ENCODE measurements at regions not wholly inside any gene's neighbourhood (a gene's known extent, or its start where the extent isn't known, plus 50 kb on each side); places are given as distances from the start of the nearest gene placed in this dataset.
"Not testable (repeated sequence)": the region's sequence is repeated elsewhere in the genome, so short reads cannot be mapped to it uniquely, and the experiment has no call there.

DNA sequence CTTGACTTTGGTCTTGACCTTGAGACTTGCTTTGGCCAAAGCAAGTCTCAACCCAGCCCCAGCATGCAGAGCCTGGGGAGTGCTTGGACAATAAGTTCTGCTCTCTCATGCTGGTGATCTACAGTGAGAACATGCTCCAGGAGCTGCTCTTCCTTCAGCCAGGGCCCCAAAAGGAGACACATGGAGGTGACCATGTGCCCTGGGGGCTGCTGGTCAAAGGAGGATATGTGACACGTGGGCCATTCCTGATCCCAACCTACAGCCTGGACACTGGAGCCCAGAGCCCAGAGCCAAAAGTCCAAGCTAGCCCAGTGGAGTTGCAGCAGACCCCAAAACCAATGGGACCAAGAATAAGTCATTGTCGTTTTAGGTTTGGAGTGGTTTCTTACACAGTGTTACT is 78.2 kb upstream of the CHST15 start:
- CTCF ChIA-PET: no interaction called here
- no peak for ATAC-seq
- POLR2A ChIA-PET: no interaction called here

GRCh38 chr10:124170631-124171030 is 77.2 kb upstream of the CHST15 start:
- ATAC-seq (no peak), DNase-seq (no peak)
- H3K27ac Mint-ChIP-seq: no peak overlapping the region
- H3K9me3 Mint-ChIP-seq (ENCODE audit: insufficient read depth): no peaks in the 10 kb centered on the region
- no peaks in the 10 kb centered on the region for H3K27me3 Mint-ChIP-seq (ENCODE audit: low read depth)
- CTCF ChIA-PET: interaction anchor here (0.7 kb wide), 1 partner anchor 175 kb away, joined by 3 read pairs; no protein-coding TSS in a partner anchor
- POLR2A ChIA-PET: no interaction called here
- H3K36me3 Mint-ChIP-seq (ENCODE audit: low read depth): no peaks in the 10 kb centered on the region
- no peak overlapping the region for H3K4me3 Mint-ChIP-seq
- H3K4me1 Mint-ChIP-seq (ENCODE audit: low read depth): peaks cover 5% of the 10 kb centered on the region

More for the DNA sequence above, 78.2 kb upstream of the CHST15 start:
- DNase-seq: no peak
- Mint-ChIP-seq H3K4me1 (ENCODE audit: low read depth) (peaks cover 15% of the 10 kb centered on the region), H3K4me3 (no peak overlapping the region), H3K27me3 (ENCODE audit: low read depth) (peaks cover 2% of the 10 kb centered on the region), H3K36me3 (ENCODE audit: low read depth) (no peaks in the 10 kb centered on the region), H3K9me3 (ENCODE audit: insufficient read depth) (no peaks in the 10 kb centered on the region), H3K27ac (no peak overlapping the region)

DNA sequence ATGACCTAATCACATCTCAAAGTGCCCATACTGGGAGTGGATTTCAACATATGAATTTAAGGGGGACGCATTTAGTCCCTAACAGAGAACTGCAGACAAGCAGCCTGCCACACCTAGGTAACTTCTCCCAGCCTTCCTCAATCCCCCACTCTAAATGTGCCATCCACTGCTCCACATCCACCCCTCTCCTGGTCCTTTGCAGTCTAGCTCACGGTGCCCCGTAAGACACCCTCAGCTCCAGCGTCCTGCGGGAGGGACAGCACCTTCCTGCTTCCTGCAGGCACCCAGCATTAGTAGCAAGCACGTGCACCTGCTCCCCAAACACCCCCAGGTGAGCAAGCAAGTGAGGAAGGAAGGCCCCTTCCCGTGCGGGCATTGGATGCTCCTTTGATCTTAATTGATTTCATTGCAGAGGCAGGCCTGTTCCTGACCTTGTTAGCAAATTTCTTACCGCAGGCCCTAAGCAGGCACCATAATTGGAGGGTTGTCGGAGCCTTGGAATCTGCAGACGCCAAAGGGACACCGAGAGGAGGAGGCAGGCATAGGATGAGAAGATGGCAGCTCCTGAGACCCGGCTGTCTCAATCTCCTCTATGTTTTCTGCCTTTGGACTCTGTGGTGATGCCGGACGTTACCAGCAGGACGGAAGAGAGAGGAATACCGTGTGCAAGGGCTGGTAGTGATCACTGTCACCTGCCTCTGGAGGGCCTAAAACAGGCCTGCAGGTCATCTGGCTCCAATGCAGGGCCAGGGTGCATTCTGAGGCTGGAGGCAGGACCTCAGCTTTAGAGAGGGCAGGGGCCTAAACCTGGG is 75.8 kb upstream of the CHST15 start:
- H3K9me3 Mint-ChIP-seq (ENCODE audit: insufficient read depth): no peaks in the 10 kb centered on the region

DNA sequence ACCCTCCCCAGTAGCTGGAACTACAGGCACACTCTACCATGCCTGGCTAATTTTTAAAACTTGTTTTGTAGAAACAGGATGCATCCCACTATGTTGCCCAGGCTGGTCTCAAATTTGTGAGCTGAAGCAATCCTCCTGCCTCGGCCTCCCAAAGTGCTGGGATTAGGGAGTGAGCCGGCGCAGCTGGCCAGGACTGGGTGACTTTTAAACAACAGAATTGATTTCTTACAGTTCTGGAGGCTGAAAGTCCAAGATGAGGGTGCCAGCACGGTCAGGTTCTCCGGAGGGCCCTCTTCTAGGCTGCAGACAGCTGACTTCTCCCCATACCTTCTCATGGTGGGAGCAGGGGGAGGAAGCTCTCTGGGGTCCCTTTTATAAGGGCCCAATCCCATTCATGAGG is 75.2 kb upstream of the CHST15 start:
- H3K4me1 Mint-ChIP-seq (ENCODE audit: low read depth): no peaks in the 10 kb centered on the region
- no peak for ATAC-seq
- no peak overlapping the region for H3K27ac Mint-ChIP-seq
- H3K27me3 Mint-ChIP-seq (ENCODE audit: low read depth): peaks cover under 1% of the 10 kb centered on the region
- H3K36me3 Mint-ChIP-seq (ENCODE audit: low read depth): no peaks in the 10 kb centered on the region
- DNase-seq: no peak
- H3K4me3 Mint-ChIP-seq: no peak overlapping the region
- ChIA-PET CTCF (no interaction called here), POLR2A (no interaction called here)
- H3K9me3 Mint-ChIP-seq (ENCODE audit: insufficient read depth): no peaks in the 10 kb centered on the region

More for the DNA sequence above, 75.8 kb upstream of the CHST15 start:
- Mint-ChIP-seq H3K27ac (no peak overlapping the region), H3K4me1 (ENCODE audit: low read depth) (no peaks in the 10 kb centered on the region), H3K36me3 (ENCODE audit: low read depth) (no peaks in the 10 kb centered on the region), H3K27me3 (ENCODE audit: low read depth) (no peaks in the 10 kb centered on the region), H3K4me3 (no peak overlapping the region)
- DNase-seq: no peak
- ChIA-PET CTCF (no interaction called here), POLR2A (no interaction called here)
- ATAC-seq: no peak

DNA sequence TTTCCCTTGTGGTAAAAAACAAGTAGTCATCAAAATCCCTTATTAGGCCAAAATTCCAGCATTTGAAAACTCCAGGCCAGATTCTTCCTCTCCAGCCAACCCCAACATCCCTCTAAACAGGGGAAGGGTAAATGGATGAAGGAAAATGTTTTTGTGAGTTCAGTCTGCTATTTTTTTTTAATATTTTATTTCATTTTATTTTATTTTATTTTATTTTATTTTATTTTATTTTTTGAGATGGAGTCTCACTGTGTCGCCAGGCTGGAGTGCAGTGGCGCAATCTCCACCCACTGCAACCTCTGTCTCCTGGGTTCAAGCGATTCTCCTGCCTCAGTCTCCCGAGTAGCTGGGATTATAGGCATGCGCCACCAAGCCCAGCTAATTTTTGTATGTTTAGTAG is 74.5 kb upstream of the CHST15 start:
- DNase-seq; H3K4me1 Mint-ChIP-seq (ENCODE audit: low read depth); H3K36me3 Mint-ChIP-seq (ENCODE audit: low read depth); H3K27me3 Mint-ChIP-seq (ENCODE audit: low read depth); POLR2A ChIA-PET; H3K9me3 Mint-ChIP-seq (ENCODE audit: insufficient read depth); CTCF ChIA-PET; H3K27ac Mint-ChIP-seq; H3K4me3 Mint-ChIP-seq; ATAC-seq: not testable (repeated sequence)

- H3K36me3 Mint-ChIP-seq (ENCODE audit: low read depth): no peaks in the 10 kb centered on the region
- DNase-seq (no peak), ATAC-seq (no peak)
- no peak overlapping the region for H3K4me3 Mint-ChIP-seq
- POLR2A ChIA-PET: no interaction called here
- H3K27me3 Mint-ChIP-seq (ENCODE audit: low read depth): peaks cover 6% of the 10 kb centered on the region
- CTCF ChIA-PET: no interaction called here
- no peak overlapping the region for H3K27ac Mint-ChIP-seq
- no peaks in the 10 kb centered on the region for H3K4me1 Mint-ChIP-seq (ENCODE audit: low read depth)
- no peaks in the 10 kb centered on the region for H3K9me3 Mint-ChIP-seq (ENCODE audit: insufficient read depth)
These were observed 73.2 kb upstream of the CHST15 start for GRCh38 chr10:124166431-124167125.

DNA sequence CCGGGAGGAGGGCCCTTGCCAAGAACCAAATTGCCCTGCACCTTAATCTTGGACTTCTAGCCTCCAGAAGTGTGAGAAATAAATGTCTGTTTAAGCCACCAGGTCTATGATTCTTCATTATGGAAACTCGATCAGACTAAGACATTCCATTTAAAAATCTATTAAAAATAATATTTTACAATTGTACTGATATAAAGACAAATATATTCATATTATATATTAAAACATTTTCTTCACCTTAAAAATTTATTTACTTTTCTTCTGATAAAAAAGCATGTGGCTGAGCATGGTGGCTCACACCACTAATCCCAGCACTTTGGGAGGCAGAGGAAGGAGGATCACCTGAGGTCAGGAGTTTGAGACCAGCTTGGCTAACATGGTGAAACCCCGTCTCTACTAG is 72.4 kb upstream of the CHST15 start:
- DNase-seq (no peak), ATAC-seq (no peak)
- POLR2A ChIA-PET: no interaction called here
- no peaks in the 10 kb centered on the region for H3K9me3 Mint-ChIP-seq (ENCODE audit: insufficient read depth)
- H3K4me3 Mint-ChIP-seq: no peak overlapping the region
- H3K4me1 Mint-ChIP-seq (ENCODE audit: low read depth): no peaks in the 10 kb centered on the region
- H3K27me3 Mint-ChIP-seq (ENCODE audit: low read depth): peaks cover 8% of the 10 kb centered on the region
- CTCF ChIA-PET: no interaction called here
- H3K36me3 Mint-ChIP-seq (ENCODE audit: low read depth): no peaks in the 10 kb centered on the region
- H3K27ac Mint-ChIP-seq: no peak overlapping the region

DNA sequence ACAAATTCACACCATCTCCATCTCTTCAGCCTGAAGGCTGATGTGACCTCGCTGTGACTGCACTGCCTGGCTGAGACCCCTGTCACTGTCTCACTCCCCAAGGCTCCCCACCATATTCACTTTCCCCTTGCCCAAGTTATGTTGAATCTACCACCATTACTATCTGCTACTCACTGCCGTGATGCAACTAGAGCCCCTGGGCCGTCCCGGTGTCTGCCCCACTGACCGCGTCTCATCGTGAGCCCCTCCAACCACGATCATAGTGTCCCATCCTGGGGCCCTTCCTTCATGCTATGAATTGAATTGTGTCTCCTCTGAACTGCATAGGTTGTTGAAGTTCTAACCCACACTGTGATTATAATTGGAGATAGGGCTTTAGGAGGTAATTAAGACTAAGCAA is 71.9 kb upstream of the CHST15 start:
- Mint-ChIP-seq H3K9me3 (ENCODE audit: insufficient read depth) (no peaks in the 10 kb centered on the region), H3K4me3 (no peak overlapping the region), H3K27ac (no peak overlapping the region), H3K27me3 (ENCODE audit: low read depth) (peaks cover 8% of the 10 kb centered on the region), H3K36me3 (ENCODE audit: low read depth) (no peaks in the 10 kb centered on the region), H3K4me1 (ENCODE audit: low read depth) (no peaks in the 10 kb centered on the region)
- DNase-seq: no peak
- POLR2A ChIA-PET: no interaction called here
- no peak for ATAC-seq
- CTCF ChIA-PET: no interaction called here

- H3K27ac Mint-ChIP-seq: no peak overlapping the region
- CTCF ChIA-PET: no interaction called here
These were observed 70.9 kb upstream of the CHST15 start for GRCh38 chr10:124164264-124164663.

DNA sequence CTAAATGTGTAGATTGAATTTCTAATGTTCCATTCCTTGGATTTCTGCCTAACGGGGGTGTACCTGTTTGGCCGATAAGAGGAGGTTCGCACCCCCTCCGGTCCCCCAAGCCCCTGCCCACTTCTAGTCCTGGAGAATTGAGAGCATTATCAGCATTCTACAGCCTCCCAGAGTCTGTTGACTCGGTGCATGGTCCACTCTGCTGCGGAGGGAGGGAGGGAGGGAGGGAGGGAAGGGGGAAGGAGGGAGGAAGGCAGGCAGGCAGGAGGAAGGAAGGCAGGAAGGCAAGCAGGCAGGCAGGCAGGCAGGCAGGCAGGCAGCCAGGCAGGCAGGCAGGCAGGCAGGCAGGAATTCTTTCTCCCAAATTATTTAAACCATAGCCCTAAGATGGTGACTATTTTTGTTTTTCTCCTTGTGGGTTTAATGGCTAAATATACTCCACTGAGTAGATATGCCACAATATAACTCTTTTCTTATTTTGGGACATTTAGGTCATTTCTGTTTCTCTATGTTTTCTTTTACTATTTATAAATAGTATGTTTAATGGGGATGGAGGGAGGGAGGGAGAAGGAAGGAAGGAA is 69.5 kb upstream of the CHST15 start:
- ChIA-PET CTCF (no interaction called here), POLR2A (no interaction called here)
- H3K36me3 Mint-ChIP-seq (ENCODE audit: low read depth): no peaks in the 10 kb centered on the region
- H3K27me3 Mint-ChIP-seq (ENCODE audit: low read depth): peaks cover 8% of the 10 kb centered on the region
- no peak overlapping the region for H3K27ac Mint-ChIP-seq
- no peaks in the 10 kb centered on the region for H3K9me3 Mint-ChIP-seq (ENCODE audit: insufficient read depth)
- no peaks in the 10 kb centered on the region for H3K4me1 Mint-ChIP-seq (ENCODE audit: low read depth)
- H3K4me3 Mint-ChIP-seq: no peak overlapping the region
- ATAC-seq (no peak), DNase-seq (no peak)

More at GRCh38 chr10:124164264-124164663, 70.9 kb upstream of the CHST15 start:
- no peaks in the 10 kb centered on the region for H3K9me3 Mint-ChIP-seq (ENCODE audit: insufficient read depth)
- DNase-seq (no peak), ATAC-seq (no peak)
- H3K4me1 Mint-ChIP-seq (ENCODE audit: low read depth): no peaks in the 10 kb centered on the region
- POLR2A ChIA-PET: no interaction called here
- no peak overlapping the region for H3K4me3 Mint-ChIP-seq
- H3K27me3 Mint-ChIP-seq (ENCODE audit: low read depth): peaks cover 8% of the 10 kb centered on the region
- no peaks in the 10 kb centered on the region for H3K36me3 Mint-ChIP-seq (ENCODE audit: low read depth)

- Mint-ChIP-seq H3K4me1 (ENCODE audit: low read depth) (no peaks in the 10 kb centered on the region), H3K36me3 (ENCODE audit: low read depth) (no peaks in the 10 kb centered on the region), H3K27ac (no peak overlapping the region), H3K4me3 (no peak overlapping the region), H3K27me3 (ENCODE audit: low read depth) (peaks cover 8% of the 10 kb centered on the region), H3K9me3 (ENCODE audit: insufficient read depth) (no peaks in the 10 kb centered on the region)
- DNase-seq (no peak), ATAC-seq (no peak)
- ChIA-PET CTCF (no interaction called here), POLR2A (no interaction called here)
These were observed 68.7 kb upstream of the CHST15 start for GRCh38 chr10:124162136-124162535.

- POLR2A ChIA-PET: no interaction called here
These were observed 68.2 kb upstream of the CHST15 start for GRCh38 chr10:124161601-124162000.

More at GRCh38 chr10:124161601-124162000, 68.2 kb upstream of the CHST15 start:
- ATAC-seq (no peak), DNase-seq (no peak)
- Mint-ChIP-seq H3K4me1 (ENCODE audit: low read depth) (no peaks in the 10 kb centered on the region), H3K27me3 (ENCODE audit: low read depth) (peaks cover 8% of the 10 kb centered on the region), H3K36me3 (ENCODE audit: low read depth) (no peaks in the 10 kb centered on the region), H3K27ac (no peak overlapping the region), H3K9me3 (ENCODE audit: insufficient read depth) (no peaks in the 10 kb centered on the region), H3K4me3 (no peak overlapping the region)
- CTCF ChIA-PET: no interaction called here

Measured in activated CD8-positive, alpha-beta T cell treated with anti-CD3 and anti-CD28 coated beads, Interleukin-2, amount 10 ng/mL, durations not matched to agents 7 days and 5 days (primary cell).